Dermis blood vessel endothelial cell (primary cell): ENCODE measurements at regions not wholly inside any gene's neighbourhood (a gene's known extent, or its start where the extent isn't known, plus 50 kb on each side); places are given as distances from the start of the nearest gene placed in this dataset.

Experiments
- DNase-seq: peaks from one replicate; pipeline ENCODE4 v3.0.0; 2010

DNA sequence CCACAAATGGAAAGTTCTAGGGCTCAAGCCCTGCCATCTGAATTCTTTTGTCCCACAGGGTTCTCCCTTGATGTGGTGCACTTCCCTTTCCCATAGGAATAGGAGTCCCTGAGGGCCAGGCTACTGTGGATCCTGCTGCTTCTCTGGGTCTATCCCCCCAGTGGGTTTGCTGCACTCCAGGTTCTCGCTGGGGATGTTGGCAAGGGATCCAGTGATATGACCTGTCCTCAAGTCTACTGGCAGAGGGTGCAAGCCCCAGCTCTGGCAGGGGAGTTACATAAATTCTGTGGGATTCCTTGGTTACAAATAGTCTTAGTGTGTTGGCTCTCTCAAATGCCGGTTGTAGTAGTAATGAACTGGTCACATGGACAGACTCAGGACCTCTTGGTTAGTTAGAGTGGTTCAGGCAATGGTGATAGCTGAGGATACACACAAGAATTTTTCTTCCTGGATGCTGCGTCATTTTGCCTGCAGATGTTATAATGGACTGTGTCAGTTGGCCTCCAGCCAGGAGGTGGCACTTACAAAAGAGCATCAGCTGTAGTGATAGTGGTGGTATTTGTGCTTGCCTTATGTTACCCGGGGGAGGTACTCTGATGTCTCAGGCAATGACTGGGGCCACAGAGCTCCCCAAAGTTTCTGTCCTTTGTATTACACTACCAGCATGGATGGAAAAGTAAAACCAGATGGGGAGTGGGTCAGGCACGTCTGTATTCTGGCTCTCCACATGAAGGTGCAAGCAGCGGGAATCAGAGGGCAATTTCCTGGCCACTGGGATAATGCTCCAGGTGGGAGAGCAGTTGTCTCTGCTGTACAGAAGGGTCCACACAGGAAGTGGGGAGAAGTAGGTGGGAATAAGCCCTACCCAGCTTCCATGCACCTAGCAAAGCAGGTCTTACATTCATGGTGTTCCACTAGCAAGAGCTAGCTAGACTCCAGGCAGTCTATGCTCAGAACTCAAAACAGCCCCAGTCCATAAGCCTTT, 267.9 kb downstream of the SOX11 start:
- no peak for DNase-seq

- DNase-seq: no peak
Measured at GRCh38 chr2:5967506-5967905, 275.3 kb downstream of the SOX11 start.

- DNase-seq: no peak
Measured at GRCh38 chr2:5969303-5969702, 277.1 kb downstream of the SOX11 start.

- DNase-seq: no peak
Measured at GRCh38 chr2:5970347-5970746, 278.2 kb downstream of the SOX11 start.

DNA sequence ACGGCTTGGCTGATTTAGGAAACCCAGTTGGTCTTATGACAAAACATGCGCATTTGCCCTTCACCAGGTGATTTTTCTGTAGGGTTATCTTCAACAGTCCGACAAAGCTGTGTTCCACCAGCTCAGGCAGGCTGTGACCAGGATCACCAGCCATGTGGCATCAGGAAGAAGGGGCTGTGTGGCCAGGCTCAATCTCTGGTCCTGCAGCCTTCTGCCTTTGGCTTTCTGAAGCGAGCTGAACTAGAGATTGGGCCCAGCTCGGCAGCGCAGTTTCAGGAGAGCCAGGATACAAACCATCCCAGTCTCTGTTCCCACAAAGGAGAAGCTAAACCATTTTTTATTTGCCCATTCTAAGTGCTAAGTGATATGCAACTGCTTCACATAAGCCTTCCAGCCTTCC, 282.3 kb downstream of the SOX11 start:
- DNase-seq: no peak

DNA sequence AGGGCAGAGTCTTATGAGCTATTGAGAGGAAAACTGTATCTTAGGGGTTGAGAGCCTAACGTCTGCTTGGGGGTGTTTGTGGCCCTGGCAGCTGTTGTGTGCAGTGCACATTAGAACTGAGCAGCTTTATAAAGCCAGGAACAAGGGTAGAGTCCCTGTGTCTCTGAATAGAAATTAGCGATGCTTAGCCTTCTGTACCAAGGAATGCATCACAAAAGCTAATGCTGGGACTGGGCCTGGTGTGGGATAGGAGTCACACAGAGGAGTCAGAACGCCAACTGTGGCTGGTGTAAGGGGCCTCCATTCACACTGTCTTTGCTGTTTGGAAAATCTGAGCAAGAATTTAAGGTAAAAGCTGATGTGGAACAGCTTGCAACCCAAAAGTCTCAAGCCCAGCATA, 283.2 kb downstream of the SOX11 start:
- no peak for DNase-seq

GRCh38 chr2:5976531-5977065, 284.4 kb downstream of the SOX11 start:
- DNase-seq: no peak

DNA sequence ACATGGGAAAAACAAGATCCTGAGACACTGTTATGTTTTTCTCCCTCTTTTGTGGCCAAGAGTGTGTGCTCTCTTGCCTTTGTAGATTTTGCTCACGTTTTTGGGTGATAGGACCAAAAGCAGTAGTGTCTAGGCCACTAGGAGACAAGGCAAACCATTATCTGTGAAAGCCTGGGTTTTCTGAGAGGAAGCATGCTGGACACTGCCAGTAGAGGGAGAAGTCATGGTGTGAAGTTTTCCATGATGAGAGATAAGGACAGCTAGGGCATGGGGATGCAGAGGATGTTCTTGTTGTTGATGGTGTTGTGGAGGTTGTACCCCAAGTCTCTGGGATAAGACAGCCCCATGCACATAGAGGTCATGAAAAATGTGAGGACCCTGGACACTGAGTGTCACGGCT, 285.3 kb downstream of the SOX11 start:
- DNase-seq: no peak

GRCh38 chr2:5978131-5978751, 286.1 kb downstream of the SOX11 start:
- no peak for DNase-seq

GRCh38 chr2:5980450-5981190, 288.4 kb downstream of the SOX11 start:
- DNase-seq: no peak

DNA sequence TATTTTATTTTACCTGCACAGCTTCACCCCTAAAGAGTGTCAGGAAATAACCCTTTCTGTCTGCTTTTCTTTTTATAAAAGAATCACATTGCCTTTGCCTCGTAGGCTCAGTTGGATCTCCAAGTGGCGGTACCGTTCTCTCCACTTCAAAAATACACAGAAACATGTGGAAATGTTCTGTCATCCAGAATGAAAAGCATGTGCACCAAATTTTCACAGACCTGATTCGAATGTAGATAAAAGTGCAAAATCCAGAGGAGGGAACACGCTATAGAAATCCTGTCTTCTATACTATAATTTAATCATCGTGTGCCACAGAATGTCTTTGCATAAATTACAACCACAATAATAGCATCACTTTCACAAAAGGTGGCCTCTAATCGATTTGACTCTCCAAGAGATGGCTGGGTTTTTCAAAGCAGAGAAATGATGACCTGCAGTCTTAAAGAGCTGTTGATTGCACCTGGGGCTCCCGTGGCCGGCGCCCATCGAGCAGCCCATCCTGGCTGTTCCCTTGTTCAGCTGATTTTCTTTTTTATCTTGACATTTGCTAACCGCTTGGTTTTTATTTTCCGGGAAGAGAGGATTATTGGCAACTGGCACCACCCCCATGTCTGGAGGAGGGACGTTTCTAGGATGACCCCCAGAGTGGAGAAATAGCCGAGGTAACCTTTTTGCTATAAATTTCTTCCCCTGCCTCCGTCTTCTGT, 290.2 kb downstream of the SOX11 start:
- DNase-seq: no peak

DNA sequence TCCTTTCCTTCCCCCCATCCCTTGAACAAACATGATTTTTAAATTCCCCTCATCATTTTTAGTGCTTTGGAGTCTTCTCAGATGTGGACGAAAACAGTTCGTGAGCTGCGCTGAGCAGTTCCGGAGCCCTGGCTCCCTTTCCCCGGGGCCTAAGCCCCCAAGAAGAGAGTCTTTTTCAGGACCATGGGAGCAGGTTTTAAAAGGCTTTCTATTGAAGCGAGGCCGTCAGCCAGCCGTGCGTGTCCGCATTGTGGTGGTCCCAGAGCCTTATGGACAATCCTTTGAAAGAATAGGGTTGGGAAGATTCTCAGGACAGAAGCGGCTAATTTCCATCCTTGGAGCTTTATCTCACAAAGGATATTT, 290.7 kb downstream of the SOX11 start:
- DNase-seq: no peak

- DNase-seq: no peak
Measured at GRCh38 chr2:5983511-5984272, 291.5 kb downstream of the SOX11 start.

DNA sequence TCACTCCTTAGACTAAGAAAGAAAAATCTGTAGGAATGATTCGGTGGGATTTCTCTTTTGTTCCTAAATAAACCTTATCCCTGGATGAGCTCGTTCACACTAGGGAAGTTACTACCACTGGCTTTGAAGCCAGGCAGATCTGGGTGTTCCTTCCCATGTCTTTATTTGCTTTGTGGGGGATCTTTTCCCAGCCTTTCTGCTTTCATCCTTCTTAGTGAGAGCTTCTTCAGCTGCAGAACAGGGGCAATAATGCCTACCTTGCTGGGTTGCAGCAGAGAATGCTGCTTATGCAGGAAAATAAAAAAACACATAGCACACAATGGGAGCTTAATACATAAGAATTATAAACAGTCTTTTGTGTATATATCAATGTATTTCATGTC, 292.1 kb downstream of the SOX11 start:
- DNase-seq: no peak

DNA sequence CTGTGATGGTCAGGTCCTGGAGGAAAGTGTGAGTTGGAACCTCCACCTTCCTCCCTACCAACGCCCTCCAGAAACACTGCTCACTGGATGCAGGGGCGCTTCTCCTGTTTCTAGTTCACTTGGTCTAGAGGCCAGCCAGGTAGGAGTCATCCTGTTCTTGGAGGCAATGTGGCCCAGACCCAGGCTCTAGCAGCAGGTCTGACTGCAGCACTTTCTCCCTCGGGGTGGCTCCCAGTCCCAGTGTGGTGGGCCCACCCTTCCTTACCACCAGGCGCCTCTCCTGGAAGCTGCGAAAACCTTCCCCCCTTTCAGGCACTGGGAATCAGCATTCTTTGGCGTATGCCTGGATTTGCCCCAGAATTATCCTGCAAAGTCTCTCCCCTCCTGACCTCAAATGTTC, 292.8 kb downstream of the SOX11 start:
- no peak for DNase-seq

GRCh38 chr2:5985536-5986385, 293.6 kb downstream of the SOX11 start:
- DNase-seq: no peak

DNA sequence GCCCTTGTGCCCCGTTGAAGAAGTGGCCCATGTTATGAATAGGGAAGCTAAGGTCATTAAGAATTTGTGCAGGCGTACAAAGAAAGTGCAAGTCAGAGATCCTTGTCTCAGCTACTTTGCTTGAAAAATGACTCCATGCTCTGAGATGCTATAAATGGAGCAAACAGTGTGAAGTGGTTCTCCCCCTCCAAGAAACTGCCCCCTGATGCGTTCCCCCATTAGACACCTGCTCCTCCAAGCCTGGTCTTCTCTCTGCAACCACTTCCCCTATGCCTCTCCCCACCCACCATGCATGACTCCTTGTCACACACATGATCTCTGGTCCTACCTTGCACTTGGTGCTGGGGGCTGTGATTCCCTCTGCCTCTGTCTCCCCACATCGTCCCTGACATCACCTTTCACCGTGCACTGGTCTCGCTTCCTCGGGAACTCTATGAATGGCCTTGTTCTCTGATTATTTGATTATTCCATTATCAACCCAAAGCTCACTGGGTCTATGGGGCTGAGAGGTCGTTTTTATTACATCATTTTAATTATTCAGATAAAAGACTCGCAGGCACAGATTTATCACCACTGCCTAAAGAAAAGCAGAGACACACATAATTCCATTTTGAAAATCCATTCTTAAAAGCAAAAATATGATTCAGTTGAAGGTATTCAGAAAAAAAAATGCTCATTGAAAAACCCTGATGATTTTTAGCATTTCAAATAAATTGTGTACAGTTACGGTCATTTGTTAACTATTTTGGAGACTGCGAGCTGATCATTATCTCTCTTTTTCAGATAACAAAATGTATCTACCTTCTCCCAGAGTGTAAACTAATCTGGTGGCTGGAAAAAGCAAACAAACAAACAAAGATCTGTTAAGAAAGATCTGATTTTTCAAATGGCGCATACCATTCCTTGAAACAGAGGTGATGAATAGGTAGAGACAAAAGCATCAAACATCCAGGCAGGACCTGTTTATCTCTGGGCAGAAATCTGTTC, 294.9 kb downstream of the SOX11 start:
- no peak for DNase-seq

- no peak for DNase-seq
Measured at GRCh38 chr2:5988120-5988519, 295.9 kb downstream of the SOX11 start.

DNA sequence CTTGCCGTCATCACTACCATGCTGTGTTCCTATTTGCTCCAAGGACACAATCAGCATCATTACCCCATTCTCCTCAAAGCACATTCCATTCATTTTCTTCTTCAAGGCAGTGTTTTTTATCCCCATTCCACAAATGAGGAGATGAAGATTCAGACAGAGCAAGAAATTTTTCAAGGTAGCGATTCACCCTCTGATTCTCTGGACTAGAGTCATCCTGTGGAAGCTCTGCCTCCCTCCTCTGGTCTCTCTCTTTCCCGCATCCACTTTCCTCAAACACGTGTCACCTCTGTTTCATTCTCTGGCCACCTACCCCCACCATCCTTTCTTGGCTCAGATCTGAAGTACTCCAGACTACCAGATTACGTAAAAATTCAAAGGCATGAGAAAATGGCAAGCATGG, 297.9 kb downstream of the SOX11 start:
- DNase-seq: no peak
